SK-N-SH (cell line): ENCODE measurements at regions not wholly inside any gene's neighbourhood (a gene's known extent, or its start where the extent isn't known, plus 50 kb on each side); places are given as distances from the start of the nearest gene placed in this dataset.

Experiments used
- CTCF ChIA-PET: fragments of 300-600, 350-600 bp; formaldehyde crosslinking; extraction: SDS; loops from one replicate; lab custom pipeline; 2021; lab: Yijun Ruan, JAX
- POLR2A ChIA-PET: fragments of 350-600 bp; sonication (Branson Sonifier 250); formaldehyde crosslinking; extraction: SDS; loops from one replicate; lab custom pipeline; 2020; ENCODE audit warnings: antibody characterized with exemption, inconsistent platforms; lab: Yijun Ruan, JAX
- DNase-seq: peaks from one replicate; pipeline ENCODE4 v3.0.0; 2012
- H2AFZ ChIP-seq: fragments of 200-600 bp; sonication (generic); 2 replicates; pipeline ENCODE4 v1.8.1; 2016; ENCODE audit warnings: antibody characterized with exemption, mild to moderate bottlenecking, low read depth
- H3F3A ChIP-seq: fragments of 200-600 bp; sonication (generic); replicated peaks from 2 replicates; pipeline ENCODE3; 2016; ENCODE audit warnings: antibody characterized with exemption, mild to moderate bottlenecking; ENCODE audit not compliant: insufficient read depth
- H3K27ac ChIP-seq, 2 experiments: fragments of 200-500 bp in 1 of 2; fragments of 200-600 bp in 1 of 2; sonication (Bioruptor generic) in 1 of 2; sonication (generic), shearing (Covaris generic) in 1 of 2; 2 replicates each; pipeline versions ENCODE4 v1.5.1 to v1.6.1; 2014 to 2016; ENCODE audit warnings: low read depth in 2 of 2, inconsistent platforms in 1 of 2, low read length in 1 of 2, mild to moderate bottlenecking in 1 of 2, mixed read lengths in 1 of 2
- H3K27me3 ChIP-seq: fragments of 200-600 bp; sonication (generic), shearing (Covaris generic); 2 replicates; pipeline ENCODE4 v1.6.1; 2016; ENCODE audit warnings: mixed run types; ENCODE audit not compliant: insufficient read depth
- H3K36me3 ChIP-seq, 2 experiments: fragments of 200-500 bp in 1 of 2; fragments of 200-600 bp in 1 of 2; sonication (Bioruptor generic) in 1 of 2; sonication (generic) in 1 of 2; replicated peaks in 1 of 2; 2 replicates each; pipeline versions ENCODE3 to v1.5.1; 2014 to 2016; ENCODE audit warnings: low read length in 1 of 2, mild to moderate bottlenecking in 1 of 2; ENCODE audit not compliant: insufficient read depth in 2 of 2, control insufficient read depth in 1 of 2
- H3K4me1 ChIP-seq, 2 experiments: fragments of 200-500 bp in 1 of 2; fragments of 200-600 bp in 1 of 2; sonication (Bioruptor generic) in 1 of 2; sonication (generic), shearing (Covaris generic) in 1 of 2; 2 replicates each; pipeline versions ENCODE4 v1.5.1 to v1.6.1; 2014 to 2016; ENCODE audit warnings: low read depth in 1 of 2, low read length in 1 of 2, mixed run types in 1 of 2; ENCODE audit not compliant: insufficient read depth in 2 of 2, control insufficient read depth in 1 of 2
- H3K4me2 ChIP-seq: fragments of 200-600 bp; sonication (generic), shearing (Covaris generic); 2 replicates; pipeline ENCODE4 v1.6.1; 2017; ENCODE audit warnings: mixed run types
- H3K4me3 ChIP-seq, 2 experiments: fragments of 200-500 bp in 1 of 2; fragments of 200-600 bp in 1 of 2; sonication (Bioruptor generic) in 1 of 2; sonication (generic), shearing (Covaris generic) in 1 of 2; 2 replicates each; pipeline versions ENCODE4 v1.5.1 to v1.8.1; 2014 to 2016; ENCODE audit warnings: low read depth in 2 of 2, inconsistent platforms in 1 of 2, low read length in 1 of 2, mild to moderate bottlenecking in 1 of 2, mixed read lengths in 1 of 2, moderate library complexity in 1 of 2
- H3K79me2 ChIP-seq: fragments of 200-600 bp; sonication (generic); 2 replicates; pipeline ENCODE4 v1.8.1; 2017; ENCODE audit warnings: mild to moderate bottlenecking; ENCODE audit not compliant: insufficient read depth
- H3K9ac ChIP-seq: fragments of 200-600 bp; sonication (generic); 2 replicates; pipeline ENCODE4 v1.6.1; 2017; ENCODE audit warnings: mixed run types
- H3K9me2 ChIP-seq: fragments of 200-600 bp; sonication (generic); 2 replicates; pipeline ENCODE4 v1.6.1; 2017; ENCODE audit warnings: mixed run types
- H3K9me3 ChIP-seq: fragments of 200-600 bp; sonication (generic); 2 replicates; pipeline ENCODE4 v1.6.1; 2017; ENCODE audit warnings: mixed run types, mild to moderate bottlenecking, moderate library complexity
- H4K20me1 ChIP-seq: fragments of 200-600 bp; sonication (generic); 2 replicates; pipeline ENCODE4 v1.6.1; 2017; ENCODE audit warnings: mild to moderate bottlenecking, mixed run types; ENCODE audit not compliant: insufficient read depth
- CHD2 ChIP-seq: fragments of 150-350 bp; IDR thresholded peaks from 2 replicates; pipeline ENCODE4 v1.6.1; 2018; ENCODE audit warnings: low read length; ENCODE audit not compliant: partially characterized antibody
- CTCF ChIP-seq: fragments of 200-600 bp; sonication (generic); IDR thresholded peaks from 2 replicates; pipeline ENCODE4 v1.6.1; 2017; ENCODE audit warnings: antibody characterized with exemption, mild to moderate bottlenecking, moderate library complexity
- FOXJ3 ChIP-seq: sonication (generic); formaldehyde crosslinking; IDR thresholded peaks from 2 replicates; pipeline ENCODE4 v1.5.1; 2020; ENCODE audit warnings: mild to moderate bottlenecking, missing genetic modification reagents
- MAX ChIP-seq: IDR thresholded peaks from 2 replicates; pipeline ENCODE4 v1.4.0; 2012; ENCODE audit warnings: low read depth
- MEF2A ChIP-seq: IDR thresholded peaks from 2 replicates; pipeline ENCODE4 v1.4.0; 2012; ENCODE audit warnings: low read depth, borderline replicate concordance
- POLR2AphosphoS5 ChIP-seq: IDR thresholded peaks from 2 replicates; pipeline ENCODE4 v1.6.1; 2012; ENCODE audit warnings: low read depth, low read length
- RAD21 ChIP-seq: IDR thresholded peaks from 2 replicates; pipeline ENCODE4 v1.6.1; 2012; ENCODE audit warnings: mild to moderate bottlenecking, low read length
- RFX5 ChIP-seq: IDR thresholded peaks from 2 replicates; pipeline ENCODE4 v1.6.1; 2012; ENCODE audit warnings: mild to moderate bottlenecking, improper control_type of control experiment, low read length
- SIN3A ChIP-seq: IDR thresholded peaks from 2 replicates; pipeline ENCODE4 v1.6.1; 2012; ENCODE audit warnings: low read depth, mild to moderate bottlenecking, low read length, moderate library complexity, borderline replicate concordance
- TCF12 ChIP-seq: IDR thresholded peaks from 2 replicates; pipeline ENCODE4 v1.4.0; 2012
- ZBTB33 ChIP-seq: IDR thresholded peaks from 2 replicates; pipeline ENCODE4 v1.4.0; 2012; ENCODE audit warnings: low read depth, borderline replicate concordance
- WGBS: methylation state at CpG from one replicate; pipeline ENCODE4 v1.1.6; 2017; ENCODE audit warnings: low lambda C conversion rate; 5-methylcytosine and 5-hydroxymethylcytosine counted together
- TF ChIP-seq, protein P1 (sequence below): fragments of 150-350 bp; IDR thresholded peaks from 2 replicates; pipeline ENCODE4 v1.6.1; 2016; ENCODE audit warnings: mild to moderate bottlenecking, low read depth, low read length

DNA sequence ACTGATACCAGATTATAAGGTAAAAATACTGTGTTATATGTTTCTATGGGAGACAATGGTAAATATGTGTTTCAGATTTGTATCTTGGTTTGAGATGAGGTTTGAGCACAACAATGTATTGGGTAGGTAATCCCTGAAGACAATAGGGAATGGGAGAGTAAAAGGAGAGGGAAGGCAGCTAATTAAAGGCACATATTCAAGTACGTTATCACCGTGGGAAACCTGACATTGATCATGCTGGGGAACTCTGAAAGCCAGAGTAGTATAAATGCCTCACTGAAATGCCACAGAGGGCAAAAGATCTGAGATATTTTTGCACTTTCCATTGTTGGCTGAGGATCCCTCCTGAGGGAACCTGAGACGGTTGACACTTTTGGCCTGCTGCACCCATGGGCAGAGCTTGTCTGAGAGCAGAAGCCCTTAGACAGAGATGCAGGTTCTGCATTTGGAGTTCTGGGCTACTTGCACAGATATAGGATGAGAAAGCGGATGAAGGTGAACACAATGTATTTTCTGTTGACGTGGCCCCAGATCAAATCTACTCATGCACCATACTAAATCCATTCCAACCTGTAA lies 506.7 kb downstream of the PCDH18 start:
- H3K9me3 ChIP-seq = no peaks in the 10 kb centered on the region
- H3K79me2 ChIP-seq = no peaks in the 10 kb centered on the region
- no peak overlapping the region for H2AFZ ChIP-seq
- H3K9me2 ChIP-seq = no peaks in the 10 kb centered on the region
- no peak overlapping the region for H3K4me2 ChIP-seq
- H3K27ac ChIP-seq = no peak overlapping the region
- H3F3A ChIP-seq = no peaks in the 10 kb centered on the region
- H3K4me3 ChIP-seq = no peak overlapping the region
- H4K20me1 ChIP-seq = no peaks in the 10 kb centered on the region
- no peak overlapping the region for H3K9ac ChIP-seq
- WGBS = 69% methylated on average over 5 of the region's 5 CpGs
- no peaks in the 10 kb centered on the region for H3K36me3 ChIP-seq
- no peak for DNase-seq
- CTCF ChIA-PET = no interaction called here
- TF ChIP-seq FOXJ3 (no peak), MAX (no peak), POLR2AphosphoS5 (no peak), TCF12 (no peak), RFX5 (no peak), CTCF (no peak), SIN3A (no peak), RAD21 (no peak), CHD2 (no peak), ZBTB33 (no peak), MEF2A (no peak)
- TF ChIP-seq, protein P1, sequence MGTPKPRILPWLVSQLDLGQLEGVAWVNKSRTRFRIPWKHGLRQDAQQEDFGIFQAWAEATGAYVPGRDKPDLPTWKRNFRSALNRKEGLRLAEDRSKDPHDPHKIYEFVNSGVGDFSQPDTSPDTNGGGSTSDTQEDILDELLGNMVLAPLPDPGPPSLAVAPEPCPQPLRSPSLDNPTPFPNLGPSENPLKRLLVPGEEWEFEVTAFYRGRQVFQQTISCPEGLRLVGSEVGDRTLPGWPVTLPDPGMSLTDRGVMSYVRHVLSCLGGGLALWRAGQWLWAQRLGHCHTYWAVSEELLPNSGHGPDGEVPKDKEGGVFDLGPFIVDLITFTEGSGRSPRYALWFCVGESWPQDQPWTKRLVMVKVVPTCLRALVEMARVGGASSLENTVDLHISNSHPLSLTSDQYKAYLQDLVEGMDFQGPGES = no peak
- TF ChIP-seq, all 33 proteins: peak for 0
- Histone ChIP-seq H3K27me3 (no peaks in the 10 kb centered on the region), H3K4me1 (no peaks in the 10 kb centered on the region)
- POLR2A ChIA-PET = no interaction called here
